GM21619 (cell line): ENCODE measurements at regions not wholly inside any gene's neighbourhood (a gene's known extent, or its start where the extent isn't known, plus 50 kb on each side); places are given as distances from the start of the nearest gene placed in this dataset.
"Not testable (repeated sequence)": the region's sequence is repeated elsewhere in the genome, so short reads cannot be mapped to it uniquely, and the experiment has no call there.

Experiments
- ATAC-seq: cut with Tn5 transposase; IDR thresholded peaks from one replicate; pipeline ENCODE4 v1.9.1; 2021; ENCODE audit not compliant: unreplicated experiment

DNA sequence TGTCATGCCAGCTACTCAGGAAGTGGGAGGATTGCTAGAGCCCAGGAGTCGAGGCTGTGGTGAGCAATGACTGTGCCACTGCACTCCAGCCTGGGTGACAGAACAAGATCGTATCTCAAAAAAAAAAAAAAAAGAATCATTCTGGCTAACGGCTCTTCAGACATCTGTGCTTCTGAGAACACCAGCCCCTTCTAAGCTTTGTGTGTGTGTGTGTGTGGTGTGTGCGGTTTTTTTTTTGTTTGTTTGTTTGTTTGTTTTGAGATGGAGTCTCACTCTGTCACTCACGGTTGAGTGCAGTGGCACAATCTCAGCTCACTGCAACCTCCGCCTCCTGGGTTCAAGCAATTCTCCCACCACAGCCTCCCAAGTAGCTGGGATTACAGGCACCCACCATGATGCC, 79.4 kb upstream of the DRD5 start:
- not testable (repeated sequence) for ATAC-seq

GRCh38 chr4:9702696-9703095, 78.7 kb upstream of the DRD5 start:
- ATAC-seq: not testable (repeated sequence)

- ATAC-seq: no peak
These were observed 78.0 kb upstream of the DRD5 start for GRCh38 chr4:9703391-9703790.

DNA sequence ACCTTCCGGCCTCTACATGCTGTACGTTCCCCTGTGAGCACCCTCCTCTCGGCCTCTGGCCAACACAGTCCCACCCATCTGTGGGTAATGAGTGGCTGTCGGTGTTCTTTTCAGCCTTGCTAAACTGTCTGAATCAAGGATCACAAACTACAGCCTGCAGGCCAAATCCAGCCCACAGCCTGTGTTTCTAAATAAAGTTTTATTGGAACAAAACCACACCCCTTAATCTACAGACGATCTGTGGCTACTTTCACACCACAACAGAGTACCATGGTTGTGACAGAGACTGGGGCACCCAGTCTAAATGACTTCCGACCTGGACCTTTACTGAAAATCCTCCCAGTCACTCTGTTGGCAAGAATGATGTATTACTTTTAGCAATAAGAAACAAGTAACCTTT, 77.3 kb upstream of the DRD5 start:
- ATAC-seq: not testable (repeated sequence)

- no peak for ATAC-seq
These were observed 76.7 kb upstream of the DRD5 start for GRCh38 chr4:9704551-9705332.

DNA sequence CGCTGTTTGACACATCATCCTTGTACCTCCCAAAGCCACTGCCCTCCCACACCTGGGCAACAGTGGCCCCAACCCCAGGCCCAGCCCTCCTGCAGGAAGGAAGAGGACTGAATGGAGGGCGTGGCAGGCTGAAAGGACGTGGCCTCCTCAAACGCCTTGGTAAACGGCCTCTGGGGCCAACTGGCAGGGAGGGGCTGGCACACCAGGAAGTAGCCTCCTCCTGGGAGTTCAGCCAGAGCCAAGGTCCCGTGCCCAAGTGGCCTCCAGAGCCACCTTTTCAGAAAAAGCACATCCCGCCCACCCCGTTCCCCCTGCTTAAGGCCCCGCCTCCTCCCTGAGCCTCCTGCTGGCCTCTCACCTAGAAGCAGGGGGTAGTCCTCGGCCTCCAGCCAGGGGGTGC, 74.2 kb upstream of the DRD5 start:
- ATAC-seq: not testable (repeated sequence)

- ATAC-seq: not testable (repeated sequence)
These were observed 73.5 kb upstream of the DRD5 start for GRCh38 chr4:9707936-9708335.

DNA sequence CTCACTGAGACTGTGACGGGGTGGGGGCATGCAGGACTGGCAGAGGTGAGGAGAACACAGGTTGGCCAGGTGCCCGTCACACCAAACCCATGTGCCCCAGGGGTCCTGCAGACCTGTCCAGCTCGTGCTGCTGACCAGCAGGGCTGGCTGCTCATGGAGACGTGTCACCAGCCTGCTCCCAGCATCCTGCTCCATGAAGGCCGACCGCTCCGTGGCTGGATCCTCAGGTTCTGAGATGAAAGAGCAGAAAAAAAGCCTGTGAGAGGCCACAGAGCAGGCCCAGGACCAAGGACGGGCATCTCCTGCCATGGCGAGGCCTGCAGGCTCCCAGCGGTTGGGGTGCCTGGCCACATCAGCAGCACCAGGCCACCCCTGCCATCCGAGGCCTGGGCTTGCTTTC, 71.7 kb upstream of the DRD5 start:
- no peak for ATAC-seq

GRCh38 chr4:9715271-9715670, 66.2 kb upstream of the DRD5 start:
- ATAC-seq: not testable (repeated sequence)

GRCh38 chr4:9716093-9716492, 65.3 kb upstream of the DRD5 start:
- no peak for ATAC-seq

- ATAC-seq: not testable (repeated sequence)
These were observed 63.0 kb upstream of the DRD5 start for GRCh38 chr4:9718246-9718939.

- not testable (repeated sequence) for ATAC-seq
These were observed 59.3 kb upstream of the DRD5 start for GRCh38 chr4:9722131-9722530.
